Prostate gland (tissue), 2 donors: ENCODE measurements at regions not wholly inside any gene's neighbourhood (a gene's known extent, or its start where the extent isn't known, plus 50 kb on each side); places are given as distances from the start of the nearest gene placed in this dataset.

Experiments used
- POLR2A ChIP-seq: fragments of 450-650 bp; IDR thresholded peaks from one replicate; pipeline ENCODE4 v1.6.1; 2016; ENCODE audit warnings: antibody characterized with exemption, mild to moderate bottlenecking
- POLR2AphosphoS5 ChIP-seq: sonication (generic); formaldehyde crosslinking; IDR thresholded peaks from one replicate; pipeline ENCODE4 v1.6.1; 2017; ENCODE audit warnings: antibody characterized with exemption
- TF ChIP-seq, protein P1 (sequence below), 4 experiments: fragments of 200-600 bp in 2 of 4; fragments of 450-650 bp in 2 of 4; sonication (generic) in 2 of 4; IDR thresholded peaks; 1 replicate in 3 of 4; 2 replicates in 1 of 4; pipeline ENCODE4 v1.5.1; 2016 to 2019; ENCODE audit warnings: antibody characterized with exemption in 4 of 4, mild to moderate bottlenecking in 2 of 4, moderate library complexity in 2 of 4

DNA sequence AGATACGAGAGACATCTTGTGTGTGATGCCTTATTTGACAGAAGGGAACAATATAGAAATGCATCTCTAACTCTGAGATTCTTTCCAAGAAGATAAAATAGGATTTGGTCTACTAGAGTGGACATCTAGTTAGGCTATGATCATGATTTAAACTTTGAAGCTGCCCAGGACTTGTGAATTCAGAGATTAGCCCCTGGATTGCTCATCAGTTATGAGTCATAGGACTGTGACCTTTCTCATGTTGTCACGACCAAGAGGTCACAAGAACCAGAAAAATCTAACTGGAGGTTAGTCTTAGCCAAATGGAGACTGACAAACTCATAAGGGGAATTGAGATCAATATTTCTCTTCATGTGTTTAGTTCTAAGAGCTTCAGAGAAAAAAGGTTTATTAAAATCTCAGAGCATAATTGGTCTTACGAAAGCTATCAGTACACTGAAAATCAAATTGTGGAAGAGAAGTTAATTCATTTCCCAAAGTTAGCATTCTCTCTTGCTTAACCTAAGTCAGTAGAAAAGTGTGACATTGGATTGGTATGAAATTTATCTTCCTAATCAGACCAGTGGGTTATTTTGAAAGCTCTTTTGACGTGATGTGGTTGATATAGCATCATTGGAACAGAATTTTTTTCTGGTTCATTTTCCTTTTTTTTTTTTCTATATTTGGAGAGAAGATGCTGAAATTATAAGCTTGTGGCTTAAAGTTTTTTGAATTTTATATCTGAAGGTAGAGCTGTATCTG is 245.7 kb downstream of the RNF144B start:
- TF ChIP-seq, protein P1, sequence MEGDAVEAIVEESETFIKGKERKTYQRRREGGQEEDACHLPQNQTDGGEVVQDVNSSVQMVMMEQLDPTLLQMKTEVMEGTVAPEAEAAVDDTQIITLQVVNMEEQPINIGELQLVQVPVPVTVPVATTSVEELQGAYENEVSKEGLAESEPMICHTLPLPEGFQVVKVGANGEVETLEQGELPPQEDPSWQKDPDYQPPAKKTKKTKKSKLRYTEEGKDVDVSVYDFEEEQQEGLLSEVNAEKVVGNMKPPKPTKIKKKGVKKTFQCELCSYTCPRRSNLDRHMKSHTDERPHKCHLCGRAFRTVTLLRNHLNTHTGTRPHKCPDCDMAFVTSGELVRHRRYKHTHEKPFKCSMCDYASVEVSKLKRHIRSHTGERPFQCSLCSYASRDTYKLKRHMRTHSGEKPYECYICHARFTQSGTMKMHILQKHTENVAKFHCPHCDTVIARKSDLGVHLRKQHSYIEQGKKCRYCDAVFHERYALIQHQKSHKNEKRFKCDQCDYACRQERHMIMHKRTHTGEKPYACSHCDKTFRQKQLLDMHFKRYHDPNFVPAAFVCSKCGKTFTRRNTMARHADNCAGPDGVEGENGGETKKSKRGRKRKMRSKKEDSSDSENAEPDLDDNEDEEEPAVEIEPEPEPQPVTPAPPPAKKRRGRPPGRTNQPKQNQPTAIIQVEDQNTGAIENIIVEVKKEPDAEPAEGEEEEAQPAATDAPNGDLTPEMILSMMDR (IDR thresholded peaks at IDR 0.05) = no peak
- TF ChIP-seq POLR2A = no peak
- TF ChIP-seq POLR2AphosphoS5 = no peak
